CD4-positive, alpha-beta T cell treated with Interleukin-10 for 1 hour (primary cell): ENCODE measurements at regions not wholly inside any gene's neighbourhood (a gene's known extent, or its start where the extent isn't known, plus 50 kb on each side); places are given as distances from the start of the nearest gene placed in this dataset.

Experiments
- DNase-seq: peaks from one replicate; pipeline ENCODE4 v3.0.0-alpha.2; 2020

- no peak for DNase-seq
These were observed 168.0 kb downstream of the TNFSF13B start for GRCh38 chr13:108437496-108437895.

GRCh38 chr13:108439556-108439955 lies 170.0 kb downstream of the TNFSF13B start:
- DNase-seq = no peak

DNA sequence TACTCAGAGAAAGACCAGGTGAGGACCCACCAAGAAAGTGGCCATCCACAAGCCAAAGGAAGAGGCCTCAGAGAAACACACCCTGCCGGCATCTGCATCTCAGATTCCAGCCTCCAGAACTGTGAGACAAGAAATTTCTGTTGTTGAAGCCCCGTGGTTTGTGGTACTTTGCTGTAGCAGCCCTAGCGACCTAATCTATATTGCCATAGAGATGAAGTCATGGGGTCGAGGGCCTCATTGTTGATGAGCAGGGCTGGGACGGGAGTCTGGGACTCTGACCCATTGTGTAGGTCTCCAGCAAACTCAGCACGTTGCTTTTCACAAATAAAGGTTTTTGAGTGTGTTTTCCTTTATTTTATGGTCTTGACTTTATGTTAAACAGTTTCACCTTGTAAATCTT lies 174.9 kb downstream of the TNFSF13B start:
- DNase-seq = no peak

GRCh38 chr13:108448891-108449290 lies 179.4 kb downstream of the TNFSF13B start:
- DNase-seq = no peak

- no peak for DNase-seq
These were observed 178.3 kb upstream of the MYO16 start for GRCh38 chr13:108451121-108451520.

GRCh38 chr13:108455320-108455719 lies 174.1 kb upstream of the MYO16 start:
- no peak for DNase-seq

- no peak for DNase-seq
These were observed 169.4 kb upstream of the MYO16 start for GRCh38 chr13:108460043-108460442.

DNA sequence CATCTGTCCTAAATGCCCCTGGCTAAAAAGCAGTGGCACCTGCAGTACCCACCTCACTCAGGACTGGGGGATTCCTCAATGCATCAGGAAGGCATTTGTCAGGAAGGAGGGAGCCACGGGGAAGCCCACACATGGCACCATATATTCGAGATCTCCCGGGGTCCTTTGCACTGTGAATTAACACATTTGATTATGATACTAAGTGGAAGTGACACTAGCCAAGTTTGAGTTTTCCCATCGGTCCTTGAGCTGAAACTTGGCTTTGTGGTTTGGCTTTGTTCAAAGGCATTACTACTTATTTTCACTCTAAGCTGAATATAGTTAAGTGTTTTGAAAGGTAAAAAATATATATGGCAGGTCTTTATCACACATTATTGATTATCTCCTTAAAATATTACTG lies 168.7 kb upstream of the MYO16 start:
- DNase-seq = no peak

DNA sequence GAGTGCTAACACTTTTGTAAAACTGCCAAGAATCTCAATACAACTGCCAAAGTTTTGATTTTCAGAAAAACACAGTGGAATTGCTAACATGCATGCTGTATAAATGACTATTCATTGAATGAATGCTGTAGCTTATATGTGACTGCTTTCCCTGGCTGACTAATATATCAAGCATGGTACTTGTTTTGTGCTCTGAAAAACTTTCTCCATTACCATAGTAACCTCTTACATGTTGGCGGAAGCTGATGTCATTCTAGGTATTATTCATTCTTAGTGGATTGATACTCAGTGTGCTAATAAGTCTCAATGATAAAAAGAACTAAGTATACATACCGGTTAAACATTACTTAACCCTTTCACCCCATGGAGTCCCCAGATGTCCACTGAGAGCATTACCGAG lies 166.1 kb upstream of the MYO16 start:
- DNase-seq = peak; percentile 10

DNA sequence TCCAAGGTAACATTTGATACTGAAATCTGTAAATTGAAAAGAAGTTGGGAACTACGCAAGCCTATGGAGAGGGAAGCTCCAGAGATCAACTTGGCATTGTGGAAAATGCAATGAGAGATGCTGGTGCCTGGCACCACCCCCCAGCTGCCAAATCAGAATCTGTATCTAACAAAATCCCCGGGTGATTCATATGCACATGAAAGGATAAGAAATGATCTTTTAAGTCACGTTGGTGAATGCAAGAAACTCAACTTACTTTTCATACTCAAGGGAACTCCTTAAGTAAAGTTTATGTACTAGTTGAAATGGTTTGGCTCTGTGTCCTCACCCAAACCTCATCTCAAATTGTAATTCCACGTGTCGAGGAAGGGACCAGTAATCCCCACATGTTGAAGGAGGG lies 158.5 kb upstream of the MYO16 start:
- no peak for DNase-seq

DNA sequence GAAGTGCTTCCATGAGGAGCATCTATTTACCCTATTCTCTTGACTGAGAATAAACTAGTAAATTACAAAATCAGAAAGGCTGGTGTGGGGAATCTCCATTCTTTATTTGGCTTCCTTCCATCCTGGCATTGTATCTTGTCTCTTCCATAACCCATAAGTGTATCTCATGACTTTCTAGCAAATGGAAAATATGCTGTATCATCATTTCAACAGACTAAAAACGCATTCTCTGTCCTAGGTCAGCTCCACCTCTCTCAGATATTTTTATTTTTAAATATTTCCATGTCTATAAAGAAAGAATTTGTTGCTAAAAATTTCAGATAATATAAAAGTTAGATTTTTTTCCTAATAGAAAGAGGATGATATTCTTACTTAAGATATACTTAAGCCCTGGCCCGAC lies 154.2 kb upstream of the MYO16 start:
- DNase-seq = no peak

GRCh38 chr13:108477376-108477775 lies 152.0 kb upstream of the MYO16 start:
- no peak for DNase-seq

GRCh38 chr13:108478179-108478578 lies 151.2 kb upstream of the MYO16 start:
- no peak for DNase-seq

DNA sequence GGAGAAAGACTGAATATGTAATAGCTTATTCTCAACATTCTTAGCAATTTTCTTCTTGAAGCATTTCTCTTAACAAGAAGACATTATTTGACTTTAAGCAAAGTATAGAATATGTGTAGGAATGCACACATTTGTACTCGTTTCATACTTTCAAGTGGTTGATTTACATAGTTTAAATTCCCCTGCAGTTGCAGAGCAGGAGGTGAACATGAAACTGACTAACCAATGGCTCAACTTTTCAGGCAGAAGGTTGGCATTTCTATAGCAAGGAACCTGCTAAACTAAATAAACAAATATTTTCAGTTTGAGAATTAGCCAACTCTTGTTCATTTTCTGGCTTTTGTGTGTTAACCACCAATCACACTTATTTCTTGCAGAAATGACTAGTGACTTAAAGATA lies 145.4 kb upstream of the MYO16 start:
- DNase-seq = no peak

GRCh38 chr13:108486096-108486495 lies 143.3 kb upstream of the MYO16 start:
- DNase-seq = no peak

- DNase-seq = no peak
These were observed 134.3 kb upstream of the MYO16 start for GRCh38 chr13:108494991-108495645.

- peak; percentile 9 for DNase-seq
These were observed 133.6 kb upstream of the MYO16 start for GRCh38 chr13:108495646-108496361.

- peak; percentile 5 for DNase-seq
These were observed 132.8 kb upstream of the MYO16 start for GRCh38 chr13:108496362-108497210.

- no peak for DNase-seq
These were observed 128.7 kb upstream of the MYO16 start for GRCh38 chr13:108500711-108501110.

- DNase-seq = peak; percentile 41
These were observed 121.1 kb upstream of the MYO16 start for GRCh38 chr13:108508263-108508662.

DNA sequence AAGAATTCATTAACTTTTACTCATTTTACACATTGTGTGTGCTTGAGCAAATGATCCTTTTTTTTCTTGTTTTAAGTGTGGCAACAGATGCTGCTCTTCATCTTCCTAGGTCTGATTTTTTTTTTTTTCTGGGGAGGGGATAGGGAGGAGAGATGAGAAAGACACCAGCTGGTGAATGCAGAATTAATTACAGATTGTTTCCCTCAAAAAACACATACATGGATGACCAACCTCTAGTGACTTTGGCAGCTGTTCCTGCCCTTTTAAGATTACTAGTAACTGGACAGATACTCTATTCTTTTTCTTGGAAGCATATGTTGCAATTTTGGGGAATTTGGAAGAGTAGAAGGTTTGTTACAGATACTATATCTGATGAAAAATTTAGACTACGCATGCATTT lies 103.6 kb upstream of the MYO16 start:
- no peak for DNase-seq

DNA sequence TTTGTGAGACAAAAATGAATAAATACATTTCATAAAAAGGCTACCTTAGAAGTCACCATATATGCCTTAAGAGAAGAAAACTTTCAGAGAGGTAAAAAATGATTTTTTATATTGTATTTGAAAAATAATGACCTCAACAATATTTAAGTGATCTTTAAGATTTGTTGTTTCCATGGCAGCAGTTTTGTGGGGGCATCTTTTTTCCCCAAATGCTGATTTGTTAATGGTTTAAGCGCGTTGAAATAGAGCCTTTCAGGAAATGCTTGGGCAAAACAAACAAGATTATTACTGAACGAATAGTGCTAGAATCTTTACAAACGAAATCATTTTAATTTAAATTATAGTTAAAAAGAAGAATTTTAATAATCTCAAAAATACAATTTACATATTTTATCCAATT lies 103.1 kb upstream of the MYO16 start:
- no peak for DNase-seq

GRCh38 chr13:108527844-108528243 lies 101.6 kb upstream of the MYO16 start:
- DNase-seq = no peak

DNA sequence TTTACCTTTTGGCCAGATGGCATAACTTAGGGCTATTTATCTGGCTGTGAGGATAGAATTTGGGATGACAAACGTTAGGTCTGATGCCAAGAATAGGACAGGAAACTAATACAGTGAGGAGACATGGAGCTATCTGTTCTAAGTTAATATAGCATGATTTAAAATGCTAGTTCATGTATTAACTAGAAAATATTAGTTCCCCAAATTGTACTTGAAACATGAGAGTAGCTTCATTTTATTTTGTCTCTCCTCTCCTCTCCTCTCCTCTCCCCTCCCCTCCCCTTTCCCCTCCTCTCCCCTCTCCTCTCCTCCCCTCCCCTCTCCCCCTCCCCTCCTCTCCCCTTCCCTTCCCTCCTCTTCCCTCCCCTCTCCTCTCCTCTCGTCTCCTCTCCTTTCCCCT lies 101.1 kb upstream of the MYO16 start:
- DNase-seq = no peak
